ENCODE measurements at regions not wholly inside any gene's neighbourhood (a gene's known extent, or its start where the extent isn't known, plus 50 kb on each side); places are given as distances from the start of the nearest gene placed in this dataset.
"Not testable (repeated sequence)": the region's sequence is repeated elsewhere in the genome, so short reads cannot be mapped to it uniquely, and the experiment has no call there.

DNA sequence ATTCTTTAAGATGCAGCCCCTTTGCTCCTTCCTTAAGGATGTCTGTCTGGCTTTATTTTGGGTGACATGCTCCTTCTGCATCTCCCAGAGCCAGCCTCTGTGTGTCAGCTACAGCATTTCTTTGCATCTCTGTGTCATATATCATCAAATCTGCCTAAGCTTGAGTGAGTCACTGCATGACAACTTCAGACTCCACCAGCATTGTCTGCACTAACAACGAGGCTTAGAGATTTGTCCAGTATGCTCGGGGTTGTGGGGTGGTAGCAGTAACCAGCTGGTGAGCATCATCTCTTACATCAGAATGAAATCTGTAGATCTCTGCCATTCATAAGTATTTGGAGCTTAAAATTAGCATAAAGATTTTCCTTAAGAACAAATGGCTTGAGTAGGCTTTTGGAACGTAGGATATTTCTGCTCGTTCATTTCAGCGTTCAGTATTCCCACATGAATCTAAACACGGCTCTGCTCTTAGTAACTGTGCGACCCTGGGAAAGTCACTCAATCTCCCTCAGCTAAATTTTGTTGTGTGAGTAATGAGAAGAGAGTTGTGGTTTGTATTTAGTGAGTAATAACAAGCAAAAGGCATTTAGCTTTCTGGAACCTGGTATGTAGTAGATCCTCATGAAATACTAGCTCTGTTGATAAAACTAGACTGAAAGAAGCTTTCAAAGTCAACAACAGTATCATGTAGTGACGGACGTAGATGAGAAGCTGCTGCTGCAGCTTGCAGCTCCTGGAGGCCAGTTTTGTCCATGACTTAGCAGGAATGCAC lies 137.8 kb upstream of the DUSP22 start:
- H3K9me3 Mint-ChIP-seq; ATAC-seq; H3K9me3 ChIP-seq (ENCODE audit: control insufficient read depth in 2 of 3, low read length in 3 of 3); H3K27me3 ChIP-seq (ENCODE audit: control insufficient read depth in 2 of 2, insufficient read depth in 2 of 2, low read length in 2 of 2); H3K4me1 ChIP-seq (ENCODE audit: control insufficient read depth in 2 of 2, insufficient read depth in 2 of 2, low read length in 2 of 2); H3K36me3 ChIP-seq (ENCODE audit: control insufficient read depth in 2 of 3, insufficient read depth in 3 of 3, low read length in 3 of 3); H3K27ac Mint-ChIP-seq; H3K4me3 ChIP-seq (ENCODE audit: low read length); DNase-seq; H3K27ac ChIP-seq (ENCODE audit: low read depth, low read length); H3K36me3 Mint-ChIP-seq; intact Hi-C loops (cut with micrococcal nuclease): not testable (repeated sequence)
- ChIA-PET CTCF (interaction anchor here (1.1 kb wide), 1 partner anchor 11 kb away, joined by 3 read pairs; no protein-coding TSS in a partner anchor), POLR2A (interaction anchor here (0.7 kb wide), 1 partner anchor 16 kb away, joined by 3 read pairs; no protein-coding TSS in a partner anchor)
- H3K4me3 Mint-ChIP-seq = peak overlapping the region in 1 of 10 donors; percentile 2
- H3K27me3 Mint-ChIP-seq = peaks cover 37 to 52% (median 40%) of the 10 kb centered on the region in 5 donors
- peaks cover 0 to 43% (median 2%) of the 10 kb centered on the region in 7 donors for H3K4me1 Mint-ChIP-seq

DNA sequence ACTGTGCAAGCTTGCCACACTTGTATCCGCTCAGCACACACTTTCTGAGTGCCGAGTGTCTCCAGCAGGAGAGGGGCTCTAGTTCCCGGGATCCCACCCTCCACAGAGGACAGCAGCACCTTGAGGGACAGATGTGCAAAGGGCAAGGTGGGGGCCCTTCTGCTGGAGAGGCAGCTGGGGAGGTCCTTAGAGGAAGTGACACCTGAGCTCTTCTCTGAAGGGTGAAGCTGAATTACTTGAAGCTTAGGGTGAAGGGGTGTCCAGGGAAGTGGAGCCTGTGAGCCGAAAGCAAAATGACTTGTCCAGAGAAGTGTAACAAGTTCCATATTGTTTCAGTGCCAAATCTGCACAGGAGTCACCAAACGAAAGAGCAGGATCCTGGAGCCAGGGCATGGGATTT lies 136.3 kb upstream of the DUSP22 start:
- ATAC-seq = no peak
- no peak overlapping the region for H3K4me3 ChIP-seq (ENCODE audit: low read length)
- intact Hi-C loops (cut with micrococcal nuclease) = no loop called here
- ChIA-PET POLR2A (no interaction called here), CTCF (no interaction called here)
- H3K27me3 Mint-ChIP-seq = peaks cover 37 to 64% (median 43%) of the 10 kb centered on the region in 5 donors
- DNase-seq = no peak
- no peaks in the 10 kb centered on the region for H3K36me3 ChIP-seq (ENCODE audit: control insufficient read depth in 2 of 3, insufficient read depth in 3 of 3, low read length in 3 of 3)
- H3K27me3 ChIP-seq (ENCODE audit: control insufficient read depth in 2 of 2, insufficient read depth in 2 of 2, low read length in 2 of 2) = peaks cover 0 to 2% of the 10 kb centered on the region in 2 donors
- H3K27ac ChIP-seq (ENCODE audit: low read depth, low read length) = no peak overlapping the region
- H3K36me3 Mint-ChIP-seq = no peaks in the 10 kb centered on the region
- no peaks in the 10 kb centered on the region for H3K4me1 ChIP-seq (ENCODE audit: control insufficient read depth in 2 of 2, insufficient read depth in 2 of 2, low read length in 2 of 2)
- H3K4me1 Mint-ChIP-seq = peaks cover 0 to 34% (median 0%) of the 10 kb centered on the region in 7 donors
- no peak overlapping the region for H3K27ac Mint-ChIP-seq
- H3K4me3 Mint-ChIP-seq = no peak overlapping the region
- peaks cover 0 to 2% (median 0%) of the 10 kb centered on the region in 11 donors for H3K9me3 Mint-ChIP-seq
- no peaks in the 10 kb centered on the region for H3K9me3 ChIP-seq (ENCODE audit: control insufficient read depth in 2 of 3, low read length in 3 of 3)

DNA sequence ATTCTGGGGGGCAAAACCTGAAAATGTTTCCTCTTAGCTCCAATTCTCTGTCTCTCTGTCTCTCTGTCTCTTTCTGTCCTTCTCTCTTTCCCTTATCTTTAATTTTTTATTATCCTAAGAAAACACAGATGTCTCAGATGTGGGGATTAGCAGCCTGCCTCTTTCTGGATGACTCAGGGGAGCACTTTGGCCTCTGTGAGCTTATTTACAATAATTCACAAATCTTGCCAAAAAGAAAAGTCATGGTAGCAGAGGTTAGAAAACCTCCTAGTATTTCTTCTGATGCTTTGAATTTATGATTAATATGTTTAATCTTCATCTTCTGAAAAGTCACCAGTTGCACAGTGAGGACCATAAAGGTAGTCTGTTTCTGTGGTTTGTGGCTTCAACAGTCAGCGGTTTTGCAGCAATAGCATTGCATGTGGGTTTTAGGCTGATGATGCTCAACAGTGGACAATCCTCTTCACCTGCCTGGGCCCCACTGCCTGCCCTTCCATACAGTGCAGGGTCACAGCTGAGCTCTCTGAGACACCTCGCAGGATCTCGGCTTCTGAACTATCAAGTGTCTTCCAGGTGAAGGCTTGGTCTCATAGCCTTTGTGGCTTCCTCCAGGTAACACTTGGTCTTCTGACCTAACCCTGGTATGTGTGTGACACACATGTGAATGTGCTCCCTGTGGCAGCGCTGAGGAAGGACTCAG lies 135.7 kb upstream of the DUSP22 start:
- H3K27me3 Mint-ChIP-seq = peaks cover 36 to 63% (median 43%) of the 10 kb centered on the region in 5 donors
- H3K9me3 ChIP-seq (ENCODE audit: control insufficient read depth in 2 of 3, low read length in 3 of 3); CTCF ChIA-PET; POLR2A ChIA-PET; H3K27ac Mint-ChIP-seq; H3K36me3 Mint-ChIP-seq; H3K4me3 ChIP-seq (ENCODE audit: low read length); H3K36me3 ChIP-seq (ENCODE audit: control insufficient read depth in 2 of 3, insufficient read depth in 3 of 3, low read length in 3 of 3); H3K9me3 Mint-ChIP-seq; H3K27ac ChIP-seq (ENCODE audit: low read depth, low read length); ATAC-seq; H3K4me3 Mint-ChIP-seq; H3K4me1 ChIP-seq (ENCODE audit: control insufficient read depth in 2 of 2, insufficient read depth in 2 of 2, low read length in 2 of 2); DNase-seq; intact Hi-C loops (cut with micrococcal nuclease); H3K27me3 ChIP-seq (ENCODE audit: control insufficient read depth in 2 of 2, insufficient read depth in 2 of 2, low read length in 2 of 2): not testable (repeated sequence)
- peaks cover 0 to 34% (median 0%) of the 10 kb centered on the region in 7 donors for H3K4me1 Mint-ChIP-seq

DNA sequence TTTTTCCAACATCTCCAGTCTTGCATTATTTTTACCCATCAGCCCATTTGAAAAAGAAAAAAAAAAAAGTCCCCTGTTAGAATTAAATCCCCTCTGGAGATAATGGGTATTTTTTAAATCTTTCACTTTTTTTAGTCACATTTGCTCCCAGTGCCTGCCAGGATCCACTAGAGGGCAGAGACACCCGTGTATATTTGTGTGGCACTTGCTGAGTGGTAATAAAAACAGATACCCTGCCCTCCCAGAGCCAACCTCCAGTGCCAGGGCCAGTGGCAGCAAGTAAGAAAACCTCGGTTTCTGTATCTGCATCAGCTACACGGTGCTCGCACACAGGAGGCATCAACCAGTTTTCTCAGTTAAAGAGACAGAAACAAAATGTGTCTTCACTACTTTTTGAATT lies 135.1 kb upstream of the DUSP22 start:
- H3K4me3 Mint-ChIP-seq; intact Hi-C loops (cut with micrococcal nuclease); H3K4me1 ChIP-seq (ENCODE audit: control insufficient read depth in 2 of 2, insufficient read depth in 2 of 2, low read length in 2 of 2); CTCF ChIA-PET; ATAC-seq; H3K27me3 ChIP-seq (ENCODE audit: control insufficient read depth in 2 of 2, insufficient read depth in 2 of 2, low read length in 2 of 2); H3K36me3 Mint-ChIP-seq; H3K27ac ChIP-seq (ENCODE audit: low read depth, low read length); H3K36me3 ChIP-seq (ENCODE audit: control insufficient read depth in 2 of 3, insufficient read depth in 3 of 3, low read length in 3 of 3); H3K9me3 Mint-ChIP-seq; H3K27ac Mint-ChIP-seq; H3K4me3 ChIP-seq (ENCODE audit: low read length); POLR2A ChIA-PET; H3K9me3 ChIP-seq (ENCODE audit: control insufficient read depth in 2 of 3, low read length in 3 of 3): not testable (repeated sequence)
- DNase-seq = peak in 1 of 9 donors; percentile 19
- peaks cover 32 to 58% (median 43%) of the 10 kb centered on the region in 5 donors for H3K27me3 Mint-ChIP-seq
- peaks cover 0 to 34% (median 0%) of the 10 kb centered on the region in 7 donors for H3K4me1 Mint-ChIP-seq

DNA sequence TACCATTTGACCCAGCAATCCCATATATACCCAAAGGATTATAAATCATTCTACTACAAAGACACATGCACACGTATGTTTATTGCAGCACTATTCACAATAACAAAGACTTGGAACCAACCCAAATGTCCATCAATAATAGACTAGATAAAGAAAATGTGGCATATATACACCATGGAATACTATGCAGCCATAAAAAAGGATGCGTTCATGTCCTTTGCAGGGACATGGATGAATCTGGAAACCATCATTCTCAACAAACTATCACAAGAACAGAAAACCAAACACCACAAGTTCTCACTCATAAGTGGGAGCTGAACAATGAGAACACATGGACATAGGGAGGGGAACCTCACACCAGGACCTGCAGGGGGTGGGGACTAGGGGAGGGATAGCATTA lies 130.6 kb upstream of the DUSP22 start:
- DNase-seq; H3K9me3 Mint-ChIP-seq; H3K4me3 Mint-ChIP-seq; H3K4me3 ChIP-seq (ENCODE audit: low read length); CTCF ChIA-PET; H3K27ac Mint-ChIP-seq; POLR2A ChIA-PET; H3K27me3 ChIP-seq (ENCODE audit: control insufficient read depth in 2 of 2, insufficient read depth in 2 of 2, low read length in 2 of 2); H3K9me3 ChIP-seq (ENCODE audit: control insufficient read depth in 2 of 3, low read length in 3 of 3); H3K27ac ChIP-seq (ENCODE audit: low read depth, low read length); H3K36me3 ChIP-seq (ENCODE audit: control insufficient read depth in 2 of 3, insufficient read depth in 3 of 3, low read length in 3 of 3); intact Hi-C loops (cut with micrococcal nuclease); H3K4me1 Mint-ChIP-seq; H3K4me1 ChIP-seq (ENCODE audit: control insufficient read depth in 2 of 2, insufficient read depth in 2 of 2, low read length in 2 of 2); H3K36me3 Mint-ChIP-seq; ATAC-seq: not testable (repeated sequence)
- peaks cover 14 to 45% (median 19%) of the 10 kb centered on the region in 5 donors for H3K27me3 Mint-ChIP-seq

DNA sequence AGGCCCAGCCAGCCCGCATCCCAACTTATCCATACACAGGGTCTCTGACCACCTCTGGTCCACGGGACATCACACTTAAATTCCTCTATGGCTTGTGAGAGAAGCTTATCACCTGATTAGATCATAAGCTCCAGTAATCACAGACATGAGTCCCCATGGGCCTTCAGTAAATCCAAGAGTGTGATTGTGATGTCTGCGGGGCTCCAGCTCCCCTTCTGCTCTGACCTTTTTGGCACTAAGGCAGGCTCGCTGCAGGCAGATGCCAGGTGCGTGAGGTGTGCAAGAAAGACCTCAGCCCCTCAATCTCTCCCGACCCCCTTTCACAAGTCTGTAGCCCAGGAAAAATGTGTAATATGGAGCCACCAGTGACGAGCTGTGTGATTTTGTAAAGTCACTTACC lies 127.6 kb upstream of the DUSP22 start:
- H3K4me3 ChIP-seq (ENCODE audit: low read length) = no peak overlapping the region
- DNase-seq (no peak), ATAC-seq (no peak)
- H3K36me3 ChIP-seq (ENCODE audit: control insufficient read depth in 2 of 3, insufficient read depth in 3 of 3, low read length in 3 of 3) = no peaks in the 10 kb centered on the region
- Mint-ChIP-seq H3K4me1 (no peaks in the 10 kb centered on the region), H3K4me3 (no peak overlapping the region), H3K9me3 (peaks cover 0 to 5% (median 0%) of the 10 kb centered on the region in 11 donors), H3K27me3 (peaks cover 0 to 44% (median 4%) of the 10 kb centered on the region in 5 donors), H3K36me3 (no peaks in the 10 kb centered on the region), H3K27ac (no peak overlapping the region)
- H3K27ac ChIP-seq (ENCODE audit: low read depth, low read length) = no peak overlapping the region
- no peaks in the 10 kb centered on the region for H3K4me1 ChIP-seq (ENCODE audit: control insufficient read depth in 2 of 2, insufficient read depth in 2 of 2, low read length in 2 of 2)
- no peaks in the 10 kb centered on the region for H3K9me3 ChIP-seq (ENCODE audit: control insufficient read depth in 2 of 3, low read length in 3 of 3)
- no peaks in the 10 kb centered on the region for H3K27me3 ChIP-seq (ENCODE audit: control insufficient read depth in 2 of 2, insufficient read depth in 2 of 2, low read length in 2 of 2)
- CTCF ChIA-PET = no interaction called here
- POLR2A ChIA-PET = no interaction called here
- intact Hi-C loops (cut with micrococcal nuclease) = no loop called here

All from naive thymus-derived CD4-positive, alpha-beta T cell (primary cell).